Endometrial microvascular endothelial cells (primary cell): ENCODE measurements at regions not wholly inside any gene's neighbourhood (a gene's known extent, or its start where the extent isn't known, plus 50 kb on each side); places are given as distances from the start of the nearest gene placed in this dataset.
"Not testable (repeated sequence)": the region's sequence is repeated elsewhere in the genome, so short reads cannot be mapped to it uniquely, and the experiment has no call there.

Experiments used
- in situ Hi-C: cut with HindIII; loops from 2 replicates; pipeline ENCODE4 v1.10.0; 2017; ENCODE audit warnings: low sequenced_read_pairs, low pct_unique_long_range_greater_than_20kb; ENCODE audit errors: inconsistent ontology term

DNA sequence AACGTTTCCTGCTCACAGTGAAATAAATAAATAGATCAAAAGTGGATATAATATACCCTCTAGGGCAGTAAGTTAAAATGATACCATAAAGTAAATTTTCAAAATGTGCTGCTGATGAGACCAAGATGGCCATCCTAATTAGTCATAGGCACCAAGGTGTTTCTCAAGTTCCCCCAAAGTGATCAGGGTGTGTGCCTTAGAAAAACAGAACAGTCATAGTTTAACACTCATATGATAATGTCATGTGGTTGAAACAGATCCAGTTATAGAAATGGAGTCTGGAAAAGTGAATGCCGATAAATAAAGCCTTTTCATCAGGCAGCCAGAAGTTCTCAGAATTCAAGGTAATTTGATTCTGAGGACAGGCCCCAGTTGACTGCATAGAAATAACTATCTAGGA, 161.5 kb upstream of the CDKN2B start:
- in situ Hi-C loops, result no loop called here

DNA sequence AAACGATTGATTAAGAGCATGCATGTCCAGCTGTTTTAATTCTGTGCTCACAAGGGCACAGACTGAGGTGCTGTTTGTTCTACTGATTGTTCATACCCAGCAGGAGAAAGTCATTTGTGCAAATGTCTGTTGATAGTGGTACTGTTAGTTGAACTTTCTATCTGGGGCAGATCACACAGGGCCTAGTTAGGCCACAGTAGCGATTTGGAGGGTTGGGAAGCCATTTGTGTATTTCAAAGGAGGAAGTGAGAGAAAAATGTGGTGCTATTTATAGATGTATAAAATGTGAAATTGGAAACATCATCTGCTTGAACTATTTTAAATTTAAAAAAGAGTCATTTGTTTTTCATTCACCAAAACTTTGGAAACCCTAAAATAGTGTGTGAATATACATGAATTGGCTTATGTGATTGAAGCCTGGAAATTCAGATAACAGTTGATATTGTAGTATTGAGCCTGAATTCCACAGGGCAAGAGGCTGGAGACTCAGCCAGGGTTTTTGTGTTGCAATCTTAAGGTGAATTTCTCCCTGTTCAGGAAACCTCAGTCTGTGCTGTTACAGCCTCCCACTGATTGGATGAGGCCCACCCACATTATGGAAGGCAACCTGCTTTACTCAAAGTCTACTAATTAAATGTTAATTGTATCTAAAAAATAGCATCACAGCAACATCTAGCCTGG, 162.0 kb upstream of the CDKN2B start:
- in situ Hi-C loops, result no loop called here

DNA sequence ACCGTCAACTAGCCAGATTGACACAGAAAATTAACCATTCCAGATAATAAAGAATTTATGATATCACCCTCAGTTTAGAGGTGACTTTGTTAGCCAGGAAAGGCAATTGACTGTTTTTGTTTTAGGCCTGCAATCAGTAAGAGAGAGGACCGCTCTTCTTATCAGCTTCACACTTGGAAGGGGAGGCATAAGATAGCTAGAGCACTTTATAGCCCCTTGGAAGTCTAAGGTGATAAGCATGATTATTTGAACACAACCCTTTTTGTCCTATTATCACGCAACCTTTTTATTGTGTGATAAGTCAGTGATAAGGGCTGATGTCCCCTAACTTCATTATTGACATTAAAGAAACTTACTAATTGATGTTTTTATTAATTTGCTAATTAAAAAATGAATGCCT, 162.6 kb upstream of the CDKN2B start:
- in situ Hi-C loops, result no loop called here

DNA sequence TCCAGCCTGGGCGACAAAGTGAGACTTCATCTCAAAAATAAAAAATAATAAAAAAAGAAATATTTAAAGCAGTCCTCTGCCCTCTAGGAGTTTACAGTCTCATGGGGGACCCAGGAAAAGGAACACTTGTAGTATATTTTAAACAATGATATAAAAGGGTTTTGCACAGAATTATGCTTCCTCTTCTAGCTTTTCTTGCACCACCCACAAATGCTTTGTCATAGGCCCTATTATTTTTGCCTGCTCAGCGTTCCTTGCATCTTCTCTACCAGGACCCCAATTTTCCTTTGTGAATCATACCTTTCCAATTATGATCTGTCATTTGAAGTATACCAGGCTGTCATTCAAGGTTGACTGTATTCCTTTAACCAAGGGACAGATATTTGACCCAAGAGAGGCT, 164.8 kb upstream of the CDKN2B start:
- in situ Hi-C loops, result no loop called here

DNA sequence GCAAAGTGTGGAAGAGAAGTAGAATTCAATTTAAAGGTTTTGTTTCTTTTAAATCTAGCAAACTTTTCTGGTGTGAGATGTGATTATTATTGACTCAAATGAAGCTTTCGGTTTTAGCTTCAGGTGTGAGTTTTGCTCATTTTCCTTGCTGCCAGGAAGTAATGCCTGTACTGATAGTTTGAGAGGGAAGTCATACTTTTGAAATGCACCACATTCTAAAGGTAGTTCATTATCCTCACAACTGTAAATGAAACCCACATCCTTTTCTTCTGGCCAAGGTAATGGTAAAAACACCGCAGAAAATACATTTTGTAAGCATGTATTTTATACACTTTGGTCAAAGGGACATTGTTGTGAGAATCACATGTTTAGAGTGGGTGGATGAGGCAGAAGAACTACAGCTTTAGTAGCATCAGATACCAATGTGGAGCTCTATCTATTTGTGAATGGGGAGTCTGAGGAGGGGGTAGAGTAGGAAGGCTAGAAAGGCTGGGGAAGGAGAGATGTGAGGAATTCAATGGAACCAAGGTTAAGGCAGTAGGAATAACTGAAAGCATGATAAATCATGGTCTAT, 167.0 kb upstream of the CDKN2B start:
- in situ Hi-C loops, result no loop called here

DNA sequence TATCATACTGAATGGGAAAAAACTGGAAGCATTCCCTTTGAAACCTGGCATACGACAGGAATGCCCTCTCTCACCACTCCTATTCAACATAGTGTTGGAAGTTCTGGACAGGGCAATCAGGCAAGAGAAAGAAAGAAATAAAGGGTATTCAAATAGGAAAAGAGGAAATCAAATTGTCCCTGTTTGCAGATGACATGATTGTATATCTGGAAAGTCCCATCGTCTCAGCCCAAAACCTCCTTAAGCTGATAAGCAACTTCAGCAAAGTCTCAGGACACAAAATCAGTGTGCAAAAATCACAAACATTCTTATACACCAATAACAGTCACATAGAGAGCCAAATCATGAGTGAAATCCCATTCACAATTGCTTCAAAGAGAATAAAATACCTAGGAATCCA, 171.9 kb upstream of the CDKN2B start:
- in situ Hi-C loops, result not testable (repeated sequence)

DNA sequence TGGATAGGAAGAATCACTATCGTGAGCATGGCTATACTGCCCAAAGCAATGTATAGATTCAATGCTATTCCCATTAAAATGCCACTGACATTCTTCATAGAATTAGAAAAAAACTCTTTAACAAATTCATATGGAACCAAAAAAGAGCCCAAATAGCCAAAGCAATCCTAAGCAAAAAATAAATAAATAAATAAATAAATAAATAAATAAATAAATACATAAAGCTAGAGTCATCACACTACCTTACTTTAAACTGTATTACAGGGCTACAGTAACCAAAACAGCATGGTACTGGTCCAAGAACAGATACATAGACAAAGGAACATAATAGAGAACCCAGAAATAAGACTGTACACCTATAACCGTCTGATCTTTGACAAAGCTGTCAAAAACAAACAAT, 180.4 kb upstream of the CDKN2B start:
- in situ Hi-C loops, result no loop called here

DNA sequence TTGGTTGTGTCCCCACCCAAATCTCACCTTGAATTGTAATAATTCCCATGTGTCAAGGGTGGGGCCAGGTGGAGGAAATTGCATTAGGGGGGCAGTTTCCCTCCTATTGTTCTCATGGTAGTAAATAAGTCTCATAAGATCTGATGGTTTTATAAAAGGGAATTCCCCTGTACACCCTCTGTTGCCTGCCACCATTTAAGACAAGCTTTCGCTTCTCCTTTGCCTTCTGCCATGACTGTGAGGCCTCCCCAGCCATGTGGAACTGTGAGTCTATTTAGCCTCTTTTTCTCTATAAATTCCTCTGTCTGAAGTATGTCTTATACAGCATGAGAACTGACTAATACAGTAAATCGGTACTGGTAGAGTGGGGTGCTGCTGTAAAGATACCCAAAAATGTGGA, 187.9 kb upstream of the CDKN2B start:
- in situ Hi-C loops, result not testable (repeated sequence)

DNA sequence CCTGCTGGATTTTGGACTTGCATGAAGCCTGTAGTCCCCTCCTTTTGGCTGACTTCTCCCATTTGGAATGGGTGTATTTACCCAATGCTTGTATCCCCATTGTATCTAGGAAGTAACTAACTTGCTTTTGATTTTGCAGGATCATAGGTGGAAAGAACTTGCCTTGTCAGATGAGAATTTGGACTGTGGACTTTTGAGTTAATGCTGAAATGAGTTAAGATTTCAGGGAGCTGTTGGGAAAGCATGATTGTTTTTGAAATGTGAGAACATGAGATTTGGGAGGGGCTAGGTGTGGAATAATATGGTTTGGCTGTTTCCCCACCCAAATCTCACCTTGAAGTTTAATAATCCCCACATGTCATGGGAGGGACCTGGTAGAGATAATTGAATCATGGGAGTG, 189.6 kb upstream of the CDKN2B start:
- in situ Hi-C loops, result no loop called here

DNA sequence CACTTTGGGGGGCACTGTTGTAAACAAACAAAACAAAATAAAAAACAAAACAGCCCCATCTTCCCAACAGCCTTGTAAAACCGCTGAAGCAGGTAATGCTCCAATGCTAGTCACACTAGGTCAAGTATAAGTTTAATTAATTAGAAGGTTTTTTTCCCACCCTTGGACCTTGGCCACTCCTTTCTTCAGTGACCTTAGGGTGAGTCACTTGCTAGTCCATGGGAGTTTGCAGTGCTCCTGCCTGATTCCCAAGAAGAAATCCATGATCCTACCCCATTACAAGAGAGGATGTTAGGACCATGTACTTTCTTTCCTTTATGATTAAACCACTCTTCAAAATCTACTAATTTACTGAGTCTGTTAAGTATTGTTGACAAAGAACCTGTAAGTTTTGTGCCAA, 192.2 kb upstream of the CDKN2B start:
- in situ Hi-C loops, result no loop called here

DNA sequence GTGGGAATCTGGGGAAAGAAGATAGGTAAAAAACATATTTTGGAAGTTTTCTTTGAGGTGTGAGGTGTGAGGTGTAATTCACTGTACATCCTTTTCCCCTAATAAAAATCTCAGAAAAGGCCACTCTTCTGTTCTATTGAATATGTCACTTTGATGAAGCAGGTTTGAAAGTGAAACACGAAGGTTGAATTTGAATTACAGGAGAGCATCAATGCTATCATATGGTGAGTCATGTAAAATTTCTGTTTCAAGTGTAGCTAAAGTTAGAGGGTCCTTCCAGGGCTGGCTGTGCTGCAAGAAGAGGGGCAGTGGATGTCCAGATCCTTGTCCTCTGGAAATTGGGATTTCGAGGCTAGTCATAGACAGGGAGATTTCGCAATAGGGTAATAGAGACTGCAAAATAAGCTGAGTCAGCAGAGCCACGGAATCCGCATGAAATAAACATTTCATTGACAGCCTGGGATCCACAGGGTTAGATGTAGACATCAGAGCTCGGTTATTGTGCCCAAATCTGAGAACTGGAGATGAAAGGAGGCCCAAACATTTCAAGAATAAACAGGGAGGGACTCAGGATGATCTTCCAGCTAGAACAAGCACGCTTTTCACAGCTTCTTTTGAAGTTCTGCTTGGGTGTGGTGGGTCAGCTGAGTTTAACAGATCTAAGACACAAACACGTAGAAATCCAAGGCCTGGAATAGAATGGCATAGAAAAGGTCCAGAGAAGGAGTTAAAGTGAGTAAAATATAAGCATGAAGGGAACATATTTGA, 194.4 kb upstream of the CDKN2B start:
- in situ Hi-C loops, result no loop called here

DNA sequence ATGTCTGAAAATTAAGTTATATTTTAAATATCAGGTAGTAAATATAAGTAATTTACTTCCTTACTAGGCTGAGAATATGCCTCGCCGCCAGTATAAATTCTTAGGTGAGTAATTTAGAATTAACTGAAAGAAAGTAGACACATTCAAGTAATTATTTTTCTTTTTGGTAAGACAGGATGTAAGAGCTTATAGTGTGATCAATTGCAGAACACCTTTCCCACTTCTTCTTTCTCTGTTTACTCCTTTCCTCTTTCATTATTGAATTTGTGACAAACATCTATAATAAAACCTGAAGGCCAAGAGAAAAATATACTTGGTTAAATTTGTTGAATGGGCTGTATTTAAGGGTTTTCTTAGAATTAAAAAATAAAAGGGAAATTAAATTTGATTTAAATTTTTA, 195.1 kb upstream of the CDKN2B start:
- in situ Hi-C loops, result no loop called here

DNA sequence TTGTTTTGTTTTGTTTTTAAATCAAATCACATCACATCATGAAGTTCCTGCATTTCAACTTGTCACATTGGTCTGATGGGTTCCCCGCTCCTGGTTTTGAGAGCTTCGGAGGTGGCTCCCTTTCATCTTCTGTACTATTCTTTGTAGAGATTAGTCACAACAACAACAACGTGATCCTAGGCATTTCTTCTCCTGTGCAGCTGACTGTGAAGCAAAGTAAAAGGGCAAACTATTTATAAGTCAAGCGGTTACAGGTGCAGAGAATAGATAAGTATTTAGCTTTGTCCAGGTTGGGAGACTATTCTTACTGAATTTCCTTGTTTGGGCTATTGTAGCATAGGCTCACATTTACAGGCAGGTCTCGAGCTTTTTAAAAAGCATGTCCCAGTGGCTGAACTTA, 197.7 kb upstream of the CDKN2B start:
- in situ Hi-C loops, result no loop called here

DNA sequence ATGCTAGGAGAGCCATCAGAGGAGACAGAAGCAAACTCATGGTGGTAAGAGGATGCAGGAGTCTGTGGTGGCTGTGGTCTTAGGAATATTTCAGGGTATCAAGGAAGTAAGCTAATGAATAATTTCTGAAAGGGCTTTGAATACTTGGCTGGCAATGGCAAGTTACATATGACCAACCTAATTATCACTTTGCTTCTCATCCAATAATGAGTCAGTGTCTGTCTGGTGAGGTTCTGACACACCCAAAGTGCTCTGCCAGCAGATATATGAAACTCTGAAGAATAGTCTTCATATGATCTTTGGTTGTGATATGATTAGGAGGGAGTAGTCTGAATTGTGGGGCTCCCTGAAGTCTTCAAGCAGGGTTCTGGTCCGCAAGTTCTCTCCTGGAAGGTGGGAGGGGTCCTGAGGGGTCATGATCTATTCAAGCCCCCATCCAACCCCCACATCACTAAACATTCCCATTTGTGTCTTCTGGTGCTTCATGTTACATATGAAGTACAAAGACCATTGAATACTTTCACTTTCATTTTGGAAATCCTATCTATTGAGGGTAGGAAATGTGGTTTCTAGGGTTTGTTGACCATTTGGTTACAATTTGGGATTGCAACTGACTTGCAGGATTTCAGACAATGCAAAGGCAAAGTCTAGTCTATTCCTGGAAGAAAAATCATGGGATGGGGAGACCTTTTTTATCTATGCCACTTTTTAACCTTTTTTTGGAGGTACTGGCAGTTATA, 199.9 kb upstream of the CDKN2B start:
- in situ Hi-C loops, result no loop called here

DNA sequence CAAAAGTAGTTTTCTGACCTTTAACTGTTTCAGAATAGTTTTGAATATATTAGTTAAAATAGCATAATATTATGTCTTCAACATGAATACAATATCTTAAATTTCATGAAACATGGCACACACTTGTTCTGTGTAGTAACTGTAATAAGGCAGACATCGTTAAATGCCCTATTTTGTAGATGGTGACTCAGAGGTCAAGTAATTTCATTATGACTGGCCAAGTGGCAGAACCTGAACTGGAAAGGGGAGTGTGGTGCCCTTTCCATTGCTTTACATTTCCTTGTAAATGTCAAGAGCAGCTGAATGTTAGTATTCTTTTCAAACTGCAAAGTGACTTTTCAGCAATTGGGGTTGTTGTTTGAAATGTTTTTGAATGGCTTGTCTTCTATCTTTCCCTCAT, 201.2 kb upstream of the CDKN2B start:
- in situ Hi-C loops, result no loop called here

DNA sequence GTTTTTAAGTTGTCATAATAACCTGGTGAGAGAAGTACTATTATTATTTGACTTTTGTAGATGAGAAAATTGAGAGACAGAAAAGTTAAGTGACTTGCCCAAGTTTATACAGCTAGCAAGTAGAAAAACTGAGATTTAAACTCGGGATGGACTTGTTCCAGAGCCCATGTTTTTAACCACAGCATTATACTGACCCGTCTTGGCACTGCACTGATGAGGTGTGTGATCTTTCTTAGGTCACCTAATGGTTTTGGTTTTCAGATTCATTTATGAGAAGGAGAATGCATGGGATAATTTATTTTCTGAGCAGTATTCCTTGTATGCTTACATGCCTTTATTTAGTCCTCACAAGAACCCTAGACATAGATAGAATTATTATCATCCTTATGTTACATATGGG, 201.8 kb upstream of the CDKN2B start:
- in situ Hi-C loops, result no loop called here

DNA sequence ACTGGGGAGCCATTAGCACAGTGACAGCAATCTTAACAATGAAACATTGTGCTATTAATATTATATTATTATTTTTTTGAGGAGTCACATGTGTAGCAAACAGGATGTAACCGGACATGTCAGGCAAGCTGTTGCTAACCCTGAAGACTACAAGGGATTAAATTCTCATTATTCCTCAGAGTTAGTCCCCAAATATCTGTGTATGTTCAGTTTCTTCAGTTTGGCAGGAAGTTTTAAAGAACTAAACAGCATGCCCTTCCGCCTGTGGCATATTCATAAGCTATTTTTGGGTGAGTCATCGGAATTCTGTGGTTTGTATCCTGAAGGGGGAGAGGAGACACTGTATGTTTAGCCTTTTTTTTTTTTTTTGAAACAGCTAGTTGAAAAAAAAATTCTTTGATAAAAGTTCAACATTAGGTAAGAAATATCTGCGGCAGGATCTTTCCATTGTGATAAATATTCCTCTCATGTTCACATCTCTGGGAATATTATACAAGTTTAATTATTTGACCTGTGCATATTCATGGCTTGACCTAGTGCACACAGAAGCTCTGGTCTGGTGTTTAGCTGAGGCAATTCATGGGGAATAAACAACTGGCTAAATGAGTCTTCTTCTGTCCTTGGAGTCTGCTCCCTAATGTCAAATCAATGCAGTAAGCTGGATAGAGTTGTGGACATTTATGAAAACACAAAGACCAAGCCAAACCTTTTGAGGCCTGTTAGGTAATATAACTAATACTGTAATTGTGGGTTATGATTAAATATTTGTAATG, 202.7 kb upstream of the CDKN2B start:
- in situ Hi-C loops, result no loop called here

DNA sequence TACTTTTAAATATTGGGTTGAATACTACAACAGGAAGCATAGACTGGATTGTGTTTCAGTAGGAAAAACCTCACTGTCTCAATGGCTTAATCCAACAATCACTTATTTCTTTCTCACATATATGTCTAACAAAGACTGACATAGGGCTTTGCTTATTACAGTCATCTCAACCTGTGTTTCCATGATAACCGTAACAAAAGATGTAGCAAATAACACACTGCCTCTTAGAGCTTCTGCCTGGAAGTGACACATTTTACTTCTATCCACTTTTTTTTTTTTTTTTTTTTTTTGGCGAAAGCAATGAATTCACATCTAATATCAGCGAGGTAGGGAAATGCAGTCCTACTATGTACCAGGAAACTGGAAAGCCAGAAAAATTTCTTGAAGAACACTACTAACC, 204.9 kb upstream of the CDKN2B start:
- in situ Hi-C loops, result no loop called here

DNA sequence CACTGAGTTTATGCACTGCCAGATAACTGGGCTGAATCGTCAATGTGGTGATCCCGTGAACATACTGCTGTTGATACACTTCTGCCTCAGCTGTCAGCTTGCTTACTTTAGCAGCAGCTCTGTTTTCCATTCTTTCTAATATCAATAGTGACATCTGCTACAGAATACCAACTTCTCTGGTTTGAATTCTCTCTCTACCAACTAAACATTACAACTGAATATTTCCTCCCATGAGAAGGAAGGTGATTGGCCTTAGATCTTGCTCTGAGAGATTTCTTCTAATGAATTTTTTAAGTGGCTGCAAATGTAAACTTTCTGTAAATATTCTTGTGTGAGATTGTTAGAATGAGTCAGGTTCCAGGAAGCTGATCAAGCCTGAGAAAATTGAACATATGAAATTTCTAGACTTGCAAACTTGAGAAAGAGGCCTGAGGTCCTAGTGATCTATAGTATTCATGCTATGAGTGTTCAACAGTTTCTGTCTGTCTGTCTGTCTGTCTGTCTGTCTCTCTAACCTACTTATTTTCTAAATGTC, 205.5 kb upstream of the CDKN2B start:
- in situ Hi-C loops, result no loop called here
